ENCODE measurements at regions not wholly inside any gene's neighbourhood (a gene's known extent, or its start where the extent isn't known, plus 50 kb on each side); places are given as distances from the start of the nearest gene placed in this dataset.

- TF ChIP-seq CTCF (IDR thresholded peaks at IDR 0.05; ENCODE audit: low read length) = no peak
- no peak for TF ChIP-seq EZH2 (optimal IDR thresholded peaks at IDR 0.05; ENCODE audit: low read depth, low read length)
Observed at GRCh38 chr12:31896514-31897039, 62.6 kb upstream of the RESF1 start.

All from MM.1S (cell line).